GM13977 (cell line): ENCODE measurements at regions not wholly inside any gene's neighbourhood (a gene's known extent, or its start where the extent isn't known, plus 50 kb on each side); places are given as distances from the start of the nearest gene placed in this dataset.

Experiments used
- DNase-seq: peaks from one replicate; pipeline ENCODE4 v3.0.0; 2012; ENCODE audit warnings: low spot score
- in situ Hi-C: fragments of 300-500 bp; cut with MboI; formaldehyde crosslinking; loops from one replicate; pipeline ENCODE4 v1.12.0; 2022; ENCODE audit warnings: low sequenced_read_pairs, low pct_unique_long_range_greater_than_20kb, mixed read lengths, inconsistent platforms; ENCODE audit not compliant: unreplicated experiment
- TF ChIP-seq, protein P1 (sequence below): IDR thresholded peaks from 2 replicates; pipeline ENCODE4 v1.5.1; 2012; ENCODE audit warnings: mild to moderate bottlenecking, control low read depth; ENCODE audit not compliant: insufficient read depth; ENCODE audit errors: extremely low read depth, missing control alignments

DNA sequence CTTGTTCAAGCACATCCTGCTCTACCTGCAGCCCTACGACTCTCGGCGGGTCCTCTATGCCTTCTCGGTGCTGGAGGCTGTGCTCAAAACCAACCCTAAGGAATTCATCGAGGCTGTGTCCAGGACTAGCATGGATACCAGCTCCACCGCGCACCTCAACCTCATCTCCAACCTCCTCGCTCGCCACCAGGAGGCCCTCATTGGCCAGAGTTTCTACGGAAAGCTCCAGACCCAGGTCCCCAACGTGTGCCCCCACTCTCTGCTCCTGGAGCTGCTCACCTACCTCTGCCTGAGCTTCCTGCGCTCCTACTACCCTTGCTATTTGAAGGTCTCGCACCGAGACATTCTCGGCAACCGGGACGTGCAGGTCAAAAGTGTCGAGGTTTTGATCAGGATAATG is 74.3 kb upstream of the MORC3 start:
- in situ Hi-C loops: no loop called here
- no peak for DNase-seq
- TF ChIP-seq, protein P1, sequence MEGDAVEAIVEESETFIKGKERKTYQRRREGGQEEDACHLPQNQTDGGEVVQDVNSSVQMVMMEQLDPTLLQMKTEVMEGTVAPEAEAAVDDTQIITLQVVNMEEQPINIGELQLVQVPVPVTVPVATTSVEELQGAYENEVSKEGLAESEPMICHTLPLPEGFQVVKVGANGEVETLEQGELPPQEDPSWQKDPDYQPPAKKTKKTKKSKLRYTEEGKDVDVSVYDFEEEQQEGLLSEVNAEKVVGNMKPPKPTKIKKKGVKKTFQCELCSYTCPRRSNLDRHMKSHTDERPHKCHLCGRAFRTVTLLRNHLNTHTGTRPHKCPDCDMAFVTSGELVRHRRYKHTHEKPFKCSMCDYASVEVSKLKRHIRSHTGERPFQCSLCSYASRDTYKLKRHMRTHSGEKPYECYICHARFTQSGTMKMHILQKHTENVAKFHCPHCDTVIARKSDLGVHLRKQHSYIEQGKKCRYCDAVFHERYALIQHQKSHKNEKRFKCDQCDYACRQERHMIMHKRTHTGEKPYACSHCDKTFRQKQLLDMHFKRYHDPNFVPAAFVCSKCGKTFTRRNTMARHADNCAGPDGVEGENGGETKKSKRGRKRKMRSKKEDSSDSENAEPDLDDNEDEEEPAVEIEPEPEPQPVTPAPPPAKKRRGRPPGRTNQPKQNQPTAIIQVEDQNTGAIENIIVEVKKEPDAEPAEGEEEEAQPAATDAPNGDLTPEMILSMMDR: no peak

DNA sequence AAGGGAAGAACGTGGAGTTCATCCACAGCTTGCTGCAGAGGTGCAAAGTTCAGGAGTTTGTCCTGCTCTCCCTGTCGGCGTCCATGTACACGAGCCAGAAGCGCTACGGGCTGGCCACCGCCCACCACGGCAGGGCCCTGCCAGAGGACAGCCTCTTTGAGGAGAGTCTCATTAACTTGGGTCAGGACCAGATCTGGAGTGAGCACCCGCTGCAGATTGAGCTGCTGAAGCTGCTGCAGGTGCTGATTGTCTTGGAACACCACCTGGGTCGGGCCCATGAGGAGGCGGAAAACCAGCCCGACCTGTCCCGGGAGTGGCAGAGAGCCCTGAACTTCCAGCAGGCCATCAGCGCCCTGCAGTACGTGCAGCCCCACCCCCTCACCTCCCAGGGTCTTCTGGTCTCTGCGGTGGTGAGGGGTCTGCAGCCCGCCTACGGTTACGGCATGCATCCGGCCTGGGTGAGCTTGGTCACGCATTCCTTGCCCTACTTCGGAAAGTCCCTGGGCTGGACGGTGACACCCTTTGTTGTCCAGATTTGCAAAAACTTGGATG is 73.8 kb upstream of the MORC3 start:
- DNase-seq: no peak
- TF ChIP-seq, protein P1: no peak
- in situ Hi-C loops: no loop called here

DNA sequence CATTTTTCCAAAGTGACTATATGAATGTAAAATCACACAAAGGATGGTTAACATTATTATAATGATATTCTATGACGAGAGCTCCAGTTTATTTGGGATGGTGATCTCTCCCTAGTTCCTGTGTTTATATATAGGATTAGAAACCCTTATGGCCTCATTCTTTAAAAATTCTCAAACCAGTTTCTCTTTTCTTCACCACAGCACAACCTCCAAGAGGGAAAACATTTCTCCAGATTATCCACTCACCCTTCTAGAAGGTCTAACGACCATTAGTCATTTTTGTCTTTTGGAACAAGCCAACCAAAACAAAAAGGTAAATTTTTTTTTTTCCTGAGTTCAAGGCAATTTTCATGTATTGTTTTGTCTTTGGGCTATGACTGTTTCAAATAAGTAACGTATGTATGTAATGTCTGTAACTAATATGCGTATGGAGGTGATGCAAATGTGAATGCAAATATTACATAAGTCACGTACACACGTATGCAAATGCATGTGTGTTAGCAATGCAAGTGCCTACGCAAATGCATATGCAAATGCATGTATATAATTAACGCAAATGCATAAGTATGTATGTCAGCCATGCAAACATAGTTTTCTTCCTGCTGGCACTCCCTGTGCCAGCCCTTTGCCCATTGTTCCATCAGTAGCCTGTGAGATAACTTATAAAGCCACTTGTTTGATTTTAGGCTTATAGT is 72.5 kb upstream of the MORC3 start:
- TF ChIP-seq, protein P1: no peak
- in situ Hi-C loops: no loop called here
- DNase-seq: no peak

DNA sequence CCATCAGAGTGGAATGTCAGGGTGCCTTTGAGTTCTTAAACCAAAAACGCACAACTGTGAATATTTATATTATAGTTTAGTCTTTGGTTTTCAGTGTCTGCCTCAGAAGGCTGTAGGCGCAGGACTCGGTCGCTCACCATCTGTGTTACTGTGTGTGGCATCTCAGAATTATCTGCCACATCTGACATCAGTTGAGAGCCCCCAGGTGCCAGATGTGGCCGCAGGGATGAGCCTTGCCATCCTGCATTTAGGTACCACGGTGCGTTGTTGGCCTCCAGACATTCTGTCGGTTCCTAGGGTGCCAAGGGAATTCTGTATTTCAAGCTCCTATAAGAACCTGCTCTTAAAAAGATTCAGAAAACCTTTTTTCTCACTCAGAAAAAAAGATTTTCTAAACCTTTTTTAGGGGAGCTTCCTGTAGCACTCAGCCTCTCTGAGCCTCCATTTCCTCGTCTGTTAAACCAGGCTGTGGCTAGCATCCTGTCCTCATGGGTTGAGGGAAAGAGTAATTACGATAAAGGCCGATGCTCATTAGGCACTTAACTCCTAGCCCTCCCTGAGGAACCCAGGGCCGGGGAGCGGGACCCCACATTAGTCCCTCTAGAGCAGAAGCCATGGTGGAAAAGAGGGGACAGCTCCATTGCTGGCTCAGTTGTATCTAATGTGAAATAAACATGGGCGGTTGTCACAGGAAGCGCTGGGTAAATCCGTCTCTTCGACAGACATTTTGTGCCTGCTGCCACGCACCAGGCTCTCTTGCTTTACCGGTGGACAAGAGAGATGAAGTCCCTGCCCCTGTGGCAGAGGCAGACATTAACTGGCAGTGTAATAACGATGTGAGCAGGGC is 70.2 kb upstream of the MORC3 start:
- in situ Hi-C loops: no loop called here
- DNase-seq: no peak
- TF ChIP-seq, protein P1: no peak

DNA sequence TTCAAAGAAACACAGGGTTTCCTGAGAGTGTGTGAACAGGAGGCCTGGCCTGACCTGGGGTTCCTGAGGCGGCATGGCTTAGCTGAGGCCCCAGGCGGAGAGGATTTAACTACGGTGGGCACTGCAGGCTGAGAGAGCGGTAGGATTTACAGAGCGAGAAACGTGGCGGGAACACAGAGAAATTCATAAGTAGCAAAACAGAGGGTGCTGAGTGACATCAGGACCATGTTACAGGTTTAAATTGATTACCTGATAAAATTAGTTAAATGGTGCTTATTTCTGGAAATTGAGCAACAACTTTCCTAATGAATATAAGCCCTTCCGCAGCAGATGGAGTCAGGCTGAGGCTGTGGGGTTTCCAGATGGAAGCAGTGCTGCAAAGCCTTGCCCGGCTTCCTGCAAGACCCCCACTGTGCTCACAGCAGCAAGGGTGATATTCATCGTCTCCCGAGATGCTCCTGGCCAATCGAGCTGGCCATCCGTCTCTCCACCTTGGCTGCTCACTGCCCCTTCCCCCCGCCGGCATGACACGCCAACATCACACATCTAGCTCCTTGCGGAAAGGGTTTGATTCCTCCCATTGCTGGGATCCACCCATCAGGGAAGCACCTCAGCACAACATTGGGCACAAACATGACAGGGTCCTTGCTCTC is 69.4 kb upstream of the MORC3 start:
- in situ Hi-C loops: no loop called here
- TF ChIP-seq, protein P1: no peak
- DNase-seq: no peak

DNA sequence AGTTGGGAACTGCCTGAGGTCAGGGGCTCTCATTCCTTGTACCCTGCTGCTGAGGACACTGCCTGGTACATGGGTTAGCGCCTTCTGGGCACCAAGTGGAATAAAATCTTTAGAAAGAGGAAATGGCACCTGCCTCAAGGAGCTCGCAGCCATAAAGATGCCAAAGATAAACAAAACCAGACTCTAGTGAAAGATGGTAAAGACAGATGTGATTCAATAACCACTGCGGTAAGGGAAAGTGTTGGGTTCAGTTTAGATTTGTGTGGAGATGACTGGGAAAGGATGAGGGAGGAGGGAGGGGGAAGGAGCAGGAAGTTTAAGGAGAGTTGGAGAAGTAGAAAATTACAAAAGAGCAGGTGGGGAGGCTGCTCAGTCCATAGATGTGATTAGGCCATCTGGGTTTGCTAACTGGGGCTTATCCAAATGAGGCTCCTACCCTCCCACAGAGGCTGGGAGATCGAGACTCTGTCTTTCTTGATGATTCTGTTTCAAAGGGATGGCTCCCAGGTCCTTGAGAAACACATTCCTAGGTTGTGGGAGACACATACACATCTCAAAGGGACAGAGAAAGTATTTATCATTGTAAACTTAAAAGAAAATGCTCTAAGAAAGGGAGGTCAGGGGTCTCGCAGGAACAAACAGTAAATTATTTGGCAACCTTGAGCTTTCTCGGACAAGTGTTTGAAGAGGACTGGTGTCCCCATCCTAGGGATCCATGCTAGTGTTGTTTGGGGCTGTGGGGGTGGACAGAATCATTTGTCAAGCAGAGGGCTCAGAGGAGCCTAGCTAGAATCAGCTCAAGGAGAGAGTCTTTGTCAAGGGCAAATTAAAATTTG is 65.7 kb upstream of the MORC3 start:
- in situ Hi-C loops: no loop called here
- TF ChIP-seq, protein P1: no peak
- DNase-seq: no peak
